ENCODE measurements at regions not wholly inside any gene's neighbourhood (a gene's known extent, or its start where the extent isn't known, plus 50 kb on each side); places are given as distances from the start of the nearest gene placed in this dataset.
"Not testable (repeated sequence)": the region's sequence is repeated elsewhere in the genome, so short reads cannot be mapped to it uniquely, and the experiment has no call there.

GRCh38 chr6:3921663-3922062 is 72.5 kb downstream of the FAM50B start:
- no peak for DNase-seq

- not testable (repeated sequence) for DNase-seq
These were observed 73.4 kb downstream of the FAM50B start for GRCh38 chr6:3922619-3923018.

- not testable (repeated sequence) for DNase-seq
These were observed 76.3 kb downstream of the FAM50B start for GRCh38 chr6:3925223-3926149.

- DNase-seq = no peak
These were observed 76.9 kb downstream of the FAM50B start for GRCh38 chr6:3926150-3926482.

- DNase-seq = no peak
These were observed 78.9 kb downstream of the FAM50B start for GRCh38 chr6:3928111-3928510.

GRCh38 chr6:3929281-3929798 is 80.2 kb downstream of the FAM50B start:
- DNase-seq = no peak

GRCh38 chr6:3937438-3937837 is 88.3 kb downstream of the FAM50B start:
- DNase-seq = no peak

GRCh38 chr6:3938715-3939367 is 89.7 kb downstream of the FAM50B start:
- DNase-seq = no peak

GRCh38 chr6:3939368-3939958 is 90.3 kb downstream of the FAM50B start:
- no peak for DNase-seq

- DNase-seq = no peak
These were observed 90.8 kb downstream of the FAM50B start for GRCh38 chr6:3939964-3940363.

- DNase-seq = no peak
These were observed 91.5 kb downstream of the FAM50B start for GRCh38 chr6:3940703-3941102.

GRCh38 chr6:3943331-3943765 is 94.2 kb downstream of the FAM50B start:
- no peak for DNase-seq

- no peak for DNase-seq
These were observed 95.1 kb downstream of the FAM50B start for GRCh38 chr6:3944246-3944645.

- DNase-seq = no peak
These were observed 97.6 kb downstream of the FAM50B start for GRCh38 chr6:3946778-3947177.

GRCh38 chr6:3948866-3949265 is 99.7 kb downstream of the FAM50B start:
- no peak for DNase-seq

GRCh38 chr6:3949521-3949920 is 100.3 kb downstream of the FAM50B start:
- no peak for DNase-seq

- DNase-seq = no peak
These were observed 106.9 kb downstream of the FAM50B start for GRCh38 chr6:3956054-3956453.

GRCh38 chr6:3957321-3957720 is 108.1 kb downstream of the FAM50B start:
- DNase-seq = no peak

- DNase-seq = no peak
These were observed 109.1 kb downstream of the FAM50B start for GRCh38 chr6:3958255-3958654.

GRCh38 chr6:3959385-3959784 is 110.2 kb downstream of the FAM50B start:
- no peak for DNase-seq

- DNase-seq = no peak
These were observed 111.7 kb downstream of the FAM50B start for GRCh38 chr6:3960754-3961361.

GRCh38 chr6:3961581-3962215 is 112.5 kb downstream of the FAM50B start:
- no peak for DNase-seq

Measured in cortex of kidney (tissue), 1 donor.